OCI-LY3 (cell line): ENCODE measurements at regions not wholly inside any gene's neighbourhood (a gene's known extent, or its start where the extent isn't known, plus 50 kb on each side); places are given as distances from the start of the nearest gene placed in this dataset.

Experiments used
- H2AFZ ChIP-seq: fragments of 200-600, 300-600 bp; shearing (Covaris generic); 2 replicates; pipeline ENCODE4 v1.6.0; 2014; ENCODE audit warnings: antibody characterized with exemption, low read depth, low read length
- H3K27ac ChIP-seq: fragments of 200-600, 300-600 bp; sonication (generic); 2 replicates; pipeline ENCODE4 v1.5.1; 2014; ENCODE audit warnings: mild to moderate bottlenecking, low read length, moderate library complexity, mixed read lengths
- H3K27me3 ChIP-seq: fragments of 200-600, 300-600 bp; sonication (generic); 2 replicates; pipeline ENCODE4 v1.6.1; 2014; ENCODE audit warnings: low read depth, low read length, mixed read lengths
- H3K36me3 ChIP-seq: fragments of 200-600, 300-600 bp; sonication (generic); replicated peaks from 2 replicates; pipeline ENCODE3; 2014; ENCODE audit warnings: low read depth, low read length, mixed read lengths
- H3K4me1 ChIP-seq: fragments of 300-600, 200-600 bp; sonication (generic); 2 replicates; pipeline ENCODE4 v1.6.1; 2014; ENCODE audit warnings: low read length, mixed read lengths
- H3K4me2 ChIP-seq: fragments of 200-600, 300-600 bp; sonication (generic); 2 replicates; pipeline ENCODE4 v1.6.1; 2014; ENCODE audit warnings: low read length, mixed read lengths
- H3K4me3 ChIP-seq: fragments of 300-600, 200-600 bp; sonication (generic); 2 replicates; pipeline ENCODE4 v1.5.1; 2014; ENCODE audit warnings: antibody characterized with exemption, mild to moderate bottlenecking, low read length, moderate library complexity
- H3K79me2 ChIP-seq: fragments of 300-600, 200-600 bp; shearing (Covaris generic); 2 replicates; pipeline ENCODE4 v1.6.1; 2014; ENCODE audit warnings: mild to moderate bottlenecking, low read length, mixed read lengths
- H3K9ac ChIP-seq: fragments of 300-600, 200-600 bp; shearing (Covaris generic); 2 replicates; pipeline ENCODE4 v1.6.0; 2014; ENCODE audit warnings: mild to moderate bottlenecking, low read length, moderate library complexity
- H3K9me3 ChIP-seq: fragments of 200-600, 300-600 bp; shearing (Covaris generic); 2 replicates; pipeline ENCODE4 v1.6.1; 2014; ENCODE audit warnings: low read length, mixed read lengths; ENCODE audit not compliant: insufficient read depth
- H4K20me1 ChIP-seq: fragments of 200-600, 300-600 bp; sonication (generic); 2 replicates; pipeline ENCODE4 v1.6.1; 2016; ENCODE audit warnings: low read length, mixed read lengths; ENCODE audit not compliant: insufficient read depth
- CTCF ChIP-seq: fragments of 200-600, 300-600 bp; sonication (generic); IDR thresholded peaks from 2 replicates; pipeline ENCODE4 v1.5.1; 2014; ENCODE audit warnings: antibody characterized with exemption, low read length, low read depth
- EZH2phosphoT487 ChIP-seq: fragments of 200-600 bp; shearing (Covaris generic); IDR thresholded peaks from 2 replicates; pipeline ENCODE4 v1.6.1; 2018; ENCODE audit warnings: antibody characterized with exemption, mixed run types, low read depth

GRCh38 chr4:72909461-72909860, 160.1 kb downstream of the COX18 start:
- Histone ChIP-seq H3K36me3 (no peaks in the 10 kb centered on the region), H3K27me3 (no peaks in the 10 kb centered on the region), H3K4me3 (no peak overlapping the region), H3K27ac (no peak overlapping the region), H2AFZ (no peak overlapping the region), H3K9me3 (no peaks in the 10 kb centered on the region), H4K20me1 (no peaks in the 10 kb centered on the region), H3K4me2 (no peak overlapping the region), H3K4me1 (no peaks in the 10 kb centered on the region), H3K9ac (no peak overlapping the region), H3K79me2 (no peaks in the 10 kb centered on the region)
- TF ChIP-seq CTCF (peak; percentile 48), EZH2phosphoT487 (no peak)

- no peak overlapping the region for H3K4me3 ChIP-seq
Observed at GRCh38 chr4:72902354-72902753, 167.2 kb downstream of the COX18 start.

GRCh38 chr4:72901553-72901952, 168.0 kb downstream of the COX18 start:
- Histone ChIP-seq H3K79me2 (no peaks in the 10 kb centered on the region), H3K4me2 (no peak overlapping the region), H3K9me3 (no peaks in the 10 kb centered on the region), H4K20me1 (no peaks in the 10 kb centered on the region), H3K27me3 (no peaks in the 10 kb centered on the region), H3K4me3 (no peak overlapping the region), H3K4me1 (no peaks in the 10 kb centered on the region), H3K36me3 (no peaks in the 10 kb centered on the region), H2AFZ (no peak overlapping the region), H3K27ac (no peak overlapping the region), H3K9ac (no peak overlapping the region)
- no peak for TF ChIP-seq CTCF
- no peak for TF ChIP-seq EZH2phosphoT487

More at GRCh38 chr4:72902354-72902753, 167.2 kb downstream of the COX18 start:
- Histone ChIP-seq H3K27me3 (no peaks in the 10 kb centered on the region), H3K9me3 (no peaks in the 10 kb centered on the region), H3K36me3 (no peaks in the 10 kb centered on the region), H3K27ac (no peak overlapping the region), H3K4me2 (no peak overlapping the region), H2AFZ (no peak overlapping the region), H3K9ac (no peak overlapping the region), H3K79me2 (no peaks in the 10 kb centered on the region), H3K4me1 (no peaks in the 10 kb centered on the region), H4K20me1 (no peaks in the 10 kb centered on the region)
- TF ChIP-seq CTCF (no peak), EZH2phosphoT487 (no peak)

GRCh38 chr4:72900952-72901351, 168.6 kb downstream of the COX18 start:
- TF ChIP-seq CTCF (no peak), EZH2phosphoT487 (no peak)
- Histone ChIP-seq H2AFZ (no peak overlapping the region), H3K36me3 (no peaks in the 10 kb centered on the region), H4K20me1 (no peaks in the 10 kb centered on the region), H3K79me2 (no peaks in the 10 kb centered on the region), H3K4me2 (no peak overlapping the region), H3K9me3 (no peaks in the 10 kb centered on the region), H3K27ac (no peak overlapping the region), H3K4me1 (no peaks in the 10 kb centered on the region), H3K27me3 (no peaks in the 10 kb centered on the region), H3K4me3 (no peak overlapping the region), H3K9ac (no peak overlapping the region)
